ENCODE measurements at regions not wholly inside any gene's neighbourhood (a gene's known extent, or its start where the extent isn't known, plus 50 kb on each side); places are given as distances from the start of the nearest gene placed in this dataset.

DNA sequence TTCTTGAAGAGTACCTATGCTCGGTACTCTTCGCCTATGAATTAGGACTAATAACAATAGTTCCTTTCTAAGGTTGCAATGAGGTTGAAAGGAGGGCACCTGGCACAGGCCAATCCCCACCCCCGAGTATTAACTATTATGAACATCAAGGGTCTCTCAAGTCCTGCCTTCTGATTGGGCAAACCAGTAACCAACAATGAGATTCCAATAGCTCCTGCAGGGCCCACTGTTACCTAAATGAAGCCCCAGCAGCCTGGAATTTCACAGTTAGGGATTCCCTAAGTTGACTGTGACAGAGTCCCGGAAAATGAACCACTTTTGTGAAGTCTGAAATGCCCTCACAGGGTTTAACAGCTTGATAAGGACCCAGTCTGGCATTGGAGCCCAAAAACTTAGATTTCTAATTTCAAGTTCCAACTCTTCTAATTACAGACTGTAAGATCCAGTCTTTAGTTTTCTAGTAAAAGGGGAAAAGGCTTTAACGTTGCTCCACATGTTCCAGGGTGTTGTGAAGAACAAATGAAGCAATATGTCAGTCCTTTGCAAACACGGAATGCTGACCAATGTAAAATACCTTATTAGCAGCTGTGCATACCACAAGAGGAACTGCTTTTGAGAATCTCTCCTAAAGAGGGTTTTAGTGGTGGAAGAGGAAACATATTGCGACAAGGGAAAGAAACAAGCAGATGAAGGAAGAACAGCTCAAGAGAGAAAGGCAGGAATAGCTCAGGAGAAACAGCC, 277.7 kb upstream of the MAP2 start:
- no peaks in the 10 kb centered on the region for H3K36me3 ChIP-seq (ENCODE audit: control insufficient read depth in 4 of 4, insufficient read depth in 3 of 4, low read depth in 1 of 4, low read length in 3 of 4)
- H3K9ac ChIP-seq (ENCODE audit: low read depth in 1 of 2, low read length in 2 of 2), result no peak overlapping the region
- no peak for TF ChIP-seq FOXA2 (IDR thresholded peaks at IDR 0.05)
- TF ChIP-seq TAF1 (conservative IDR thresholded peaks at IDR 0.05), result no peak
- TF ChIP-seq, protein P1, sequence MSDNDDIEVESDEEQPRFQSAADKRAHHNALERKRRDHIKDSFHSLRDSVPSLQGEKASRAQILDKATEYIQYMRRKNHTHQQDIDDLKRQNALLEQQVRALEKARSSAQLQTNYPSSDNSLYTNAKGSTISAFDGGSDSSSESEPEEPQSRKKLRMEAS (IDR thresholded peaks at IDR 0.05), result no peak
- no peak for TF ChIP-seq HNF4G (IDR thresholded peaks at IDR 0.05)
- TF ChIP-seq GABPA (IDR thresholded peaks at IDR 0.05 in 1 of 2, conservative IDR thresholded peaks at IDR 0.05 in 1 of 2), result no peak
- TF ChIP-seq, protein P2, sequence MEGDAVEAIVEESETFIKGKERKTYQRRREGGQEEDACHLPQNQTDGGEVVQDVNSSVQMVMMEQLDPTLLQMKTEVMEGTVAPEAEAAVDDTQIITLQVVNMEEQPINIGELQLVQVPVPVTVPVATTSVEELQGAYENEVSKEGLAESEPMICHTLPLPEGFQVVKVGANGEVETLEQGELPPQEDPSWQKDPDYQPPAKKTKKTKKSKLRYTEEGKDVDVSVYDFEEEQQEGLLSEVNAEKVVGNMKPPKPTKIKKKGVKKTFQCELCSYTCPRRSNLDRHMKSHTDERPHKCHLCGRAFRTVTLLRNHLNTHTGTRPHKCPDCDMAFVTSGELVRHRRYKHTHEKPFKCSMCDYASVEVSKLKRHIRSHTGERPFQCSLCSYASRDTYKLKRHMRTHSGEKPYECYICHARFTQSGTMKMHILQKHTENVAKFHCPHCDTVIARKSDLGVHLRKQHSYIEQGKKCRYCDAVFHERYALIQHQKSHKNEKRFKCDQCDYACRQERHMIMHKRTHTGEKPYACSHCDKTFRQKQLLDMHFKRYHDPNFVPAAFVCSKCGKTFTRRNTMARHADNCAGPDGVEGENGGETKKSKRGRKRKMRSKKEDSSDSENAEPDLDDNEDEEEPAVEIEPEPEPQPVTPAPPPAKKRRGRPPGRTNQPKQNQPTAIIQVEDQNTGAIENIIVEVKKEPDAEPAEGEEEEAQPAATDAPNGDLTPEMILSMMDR (IDR thresholded peaks at IDR 0.05; ENCODE audit: low read depth, low read length, missing input control), result no peak
- TF ChIP-seq RAD21 (IDR thresholded peaks at IDR 0.05), result no peak
- no peak for TF ChIP-seq EGR1 (IDR thresholded peaks at IDR 0.05; ENCODE audit: low read depth in 2 of 2)
- TF ChIP-seq RXRA (IDR thresholded peaks at IDR 0.05), result no peak
- TF ChIP-seq, protein P3, sequence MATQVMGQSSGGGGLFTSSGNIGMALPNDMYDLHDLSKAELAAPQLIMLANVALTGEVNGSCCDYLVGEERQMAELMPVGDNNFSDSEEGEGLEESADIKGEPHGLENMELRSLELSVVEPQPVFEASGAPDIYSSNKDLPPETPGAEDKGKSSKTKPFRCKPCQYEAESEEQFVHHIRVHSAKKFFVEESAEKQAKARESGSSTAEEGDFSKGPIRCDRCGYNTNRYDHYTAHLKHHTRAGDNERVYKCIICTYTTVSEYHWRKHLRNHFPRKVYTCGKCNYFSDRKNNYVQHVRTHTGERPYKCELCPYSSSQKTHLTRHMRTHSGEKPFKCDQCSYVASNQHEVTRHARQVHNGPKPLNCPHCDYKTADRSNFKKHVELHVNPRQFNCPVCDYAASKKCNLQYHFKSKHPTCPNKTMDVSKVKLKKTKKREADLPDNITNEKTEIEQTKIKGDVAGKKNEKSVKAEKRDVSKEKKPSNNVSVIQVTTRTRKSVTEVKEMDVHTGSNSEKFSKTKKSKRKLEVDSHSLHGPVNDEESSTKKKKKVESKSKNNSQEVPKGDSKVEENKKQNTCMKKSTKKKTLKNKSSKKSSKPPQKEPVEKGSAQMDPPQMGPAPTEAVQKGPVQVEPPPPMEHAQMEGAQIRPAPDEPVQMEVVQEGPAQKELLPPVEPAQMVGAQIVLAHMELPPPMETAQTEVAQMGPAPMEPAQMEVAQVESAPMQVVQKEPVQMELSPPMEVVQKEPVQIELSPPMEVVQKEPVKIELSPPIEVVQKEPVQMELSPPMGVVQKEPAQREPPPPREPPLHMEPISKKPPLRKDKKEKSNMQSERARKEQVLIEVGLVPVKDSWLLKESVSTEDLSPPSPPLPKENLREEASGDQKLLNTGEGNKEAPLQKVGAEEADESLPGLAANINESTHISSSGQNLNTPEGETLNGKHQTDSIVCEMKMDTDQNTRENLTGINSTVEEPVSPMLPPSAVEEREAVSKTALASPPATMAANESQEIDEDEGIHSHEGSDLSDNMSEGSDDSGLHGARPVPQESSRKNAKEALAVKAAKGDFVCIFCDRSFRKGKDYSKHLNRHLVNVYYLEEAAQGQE (IDR thresholded peaks at IDR 0.05), result no peak
- no peak for TF ChIP-seq JUND (IDR thresholded peaks at IDR 0.05)
- no peak for TF ChIP-seq SP1 (IDR thresholded peaks at IDR 0.05)
- H3K4me3 ChIP-seq (ENCODE audit: low read depth in 1 of 3, low read length in 3 of 3), result no peak overlapping the region
- H3K4me1 ChIP-seq (ENCODE audit: control insufficient read depth in 4 of 4, insufficient read depth in 4 of 4, low read length in 3 of 4), result no peaks in the 10 kb centered on the region
- H3K27ac ChIP-seq (ENCODE audit: low read depth in 1 of 2, low read length in 2 of 2), result no peak overlapping the region
- no peaks in the 10 kb centered on the region for H3K27me3 ChIP-seq (ENCODE audit: control insufficient read depth in 4 of 4, insufficient read depth in 4 of 4, low read length in 3 of 4)
- no peak for DNase-seq (ENCODE audit: low spot score)
- no peaks in the 10 kb centered on the region for H3K9me3 ChIP-seq (ENCODE audit: control insufficient read depth in 4 of 4, low read length in 3 of 4)
- 62% methylated on average over 7 of the region's 7 CpGs for WGBS

DNA sequence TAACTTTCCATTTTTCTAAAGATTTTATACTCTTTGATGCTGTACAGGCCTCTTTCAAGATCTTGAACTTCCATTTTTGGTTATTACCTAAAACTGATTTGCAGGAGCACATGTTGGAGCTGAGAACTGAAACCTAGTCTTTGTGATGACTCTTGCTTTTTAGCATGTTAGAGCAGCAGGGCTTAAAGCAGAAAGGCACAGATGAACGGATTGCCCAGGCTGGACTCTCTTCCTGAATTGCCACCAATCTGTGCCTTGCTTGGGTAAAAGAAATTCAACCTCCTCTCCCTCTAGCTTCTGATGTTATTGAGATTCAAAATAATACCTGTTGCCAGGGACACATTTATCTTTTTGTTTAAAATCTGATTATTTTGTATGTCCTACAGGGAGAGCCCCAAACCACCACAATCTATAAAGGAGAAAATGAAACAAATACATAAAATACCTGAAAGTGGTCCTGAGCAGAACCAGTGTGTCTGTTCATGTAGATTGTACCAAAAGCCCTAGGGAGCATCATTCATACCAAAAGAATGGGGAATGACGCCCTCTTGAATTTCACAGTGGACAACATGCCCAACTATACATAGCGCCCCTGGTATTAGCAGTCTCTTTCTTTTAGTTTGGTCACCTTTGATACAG, 277.0 kb upstream of the MAP2 start:
- no peak for DNase-seq (ENCODE audit: low spot score)
- WGBS, result 80% methylated on average over 3 of the region's 3 CpGs
- H3K27me3 ChIP-seq (ENCODE audit: control insufficient read depth in 4 of 4, insufficient read depth in 4 of 4, low read length in 3 of 4), result no peaks in the 10 kb centered on the region
- H3K4me1 ChIP-seq (ENCODE audit: control insufficient read depth in 4 of 4, insufficient read depth in 4 of 4, low read length in 3 of 4), result no peaks in the 10 kb centered on the region
- H3K4me3 ChIP-seq (ENCODE audit: low read depth in 1 of 3, low read length in 3 of 3), result no peak overlapping the region
- no peaks in the 10 kb centered on the region for H3K36me3 ChIP-seq (ENCODE audit: control insufficient read depth in 4 of 4, insufficient read depth in 3 of 4, low read depth in 1 of 4, low read length in 3 of 4)
- H3K9ac ChIP-seq (ENCODE audit: low read depth in 1 of 2, low read length in 2 of 2), result no peak overlapping the region
- TF ChIP-seq EGR1 (IDR thresholded peaks at IDR 0.05; ENCODE audit: low read depth in 2 of 2), result no peak
- TF ChIP-seq RAD21 (IDR thresholded peaks at IDR 0.05), result no peak
- no peak for TF ChIP-seq HNF4A (conservative IDR thresholded peaks at IDR 0.05)
- no peak for TF ChIP-seq FOXA2 (IDR thresholded peaks at IDR 0.05)
- no peak for TF ChIP-seq RXRA (IDR thresholded peaks at IDR 0.05)
- TF ChIP-seq JUND (IDR thresholded peaks at IDR 0.05), result no peak
- TF ChIP-seq, protein P4, sequence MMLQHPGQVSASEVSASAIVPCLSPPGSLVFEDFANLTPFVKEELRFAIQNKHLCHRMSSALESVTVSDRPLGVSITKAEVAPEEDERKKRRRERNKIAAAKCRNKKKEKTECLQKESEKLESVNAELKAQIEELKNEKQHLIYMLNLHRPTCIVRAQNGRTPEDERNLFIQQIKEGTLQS (IDR thresholded peaks at IDR 0.05), result no peak
- TF ChIP-seq, protein P3 (IDR thresholded peaks at IDR 0.05), result no peak
- TF ChIP-seq, protein P1 (IDR thresholded peaks at IDR 0.05), result no peak
- TF ChIP-seq SP1 (IDR thresholded peaks at IDR 0.05), result no peak
- TF ChIP-seq YY1 (IDR thresholded peaks at IDR 0.05), result no peak
- no peak for TF ChIP-seq GABPA (IDR thresholded peaks at IDR 0.05 in 1 of 2, conservative IDR thresholded peaks at IDR 0.05 in 1 of 2)
- no peak for TF ChIP-seq FOXA1 (IDR thresholded peaks at IDR 0.05)
- TF ChIP-seq, protein P2 (IDR thresholded peaks at IDR 0.05; ENCODE audit: low read depth, low read length, missing input control), result no peak
- no peak for TF ChIP-seq TAF1 (conservative IDR thresholded peaks at IDR 0.05)
- no peaks in the 10 kb centered on the region for H3K9me3 ChIP-seq (ENCODE audit: control insufficient read depth in 4 of 4, low read length in 3 of 4)
- no peak overlapping the region for H3K27ac ChIP-seq (ENCODE audit: low read depth in 1 of 2, low read length in 2 of 2)
